Daoy (cell line): ENCODE measurements at regions not wholly inside any gene's neighbourhood (a gene's known extent, or its start where the extent isn't known, plus 50 kb on each side); places are given as distances from the start of the nearest gene placed in this dataset.
"Not testable (repeated sequence)": the region's sequence is repeated elsewhere in the genome, so short reads cannot be mapped to it uniquely, and the experiment has no call there.

Source experiments
- DNase-seq: peaks from one replicate; pipeline ENCODE4 v3.0.0-alpha.2; 2015; ENCODE audit warnings: low read depth

DNA sequence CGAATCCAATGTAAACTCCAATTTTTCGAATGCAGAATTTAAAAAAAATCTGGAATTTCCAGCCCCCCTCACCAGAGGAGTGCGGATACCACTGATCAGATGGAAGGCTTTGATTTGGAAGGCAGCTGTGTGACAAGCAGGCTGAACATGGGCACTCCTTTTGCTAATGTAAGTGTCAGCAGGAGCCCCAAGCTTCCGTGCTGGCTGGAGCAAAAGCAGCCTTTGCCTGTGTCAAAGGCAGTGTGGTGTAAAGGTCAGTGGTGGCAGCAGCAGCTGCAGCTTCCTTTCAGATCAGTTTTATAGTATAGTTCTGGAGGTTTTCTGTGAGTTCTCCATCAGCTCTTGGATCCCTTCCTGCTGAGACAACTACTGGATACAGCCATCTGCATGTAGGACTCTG is 259.9 kb downstream of the CTH start:
- DNase-seq: no peak

DNA sequence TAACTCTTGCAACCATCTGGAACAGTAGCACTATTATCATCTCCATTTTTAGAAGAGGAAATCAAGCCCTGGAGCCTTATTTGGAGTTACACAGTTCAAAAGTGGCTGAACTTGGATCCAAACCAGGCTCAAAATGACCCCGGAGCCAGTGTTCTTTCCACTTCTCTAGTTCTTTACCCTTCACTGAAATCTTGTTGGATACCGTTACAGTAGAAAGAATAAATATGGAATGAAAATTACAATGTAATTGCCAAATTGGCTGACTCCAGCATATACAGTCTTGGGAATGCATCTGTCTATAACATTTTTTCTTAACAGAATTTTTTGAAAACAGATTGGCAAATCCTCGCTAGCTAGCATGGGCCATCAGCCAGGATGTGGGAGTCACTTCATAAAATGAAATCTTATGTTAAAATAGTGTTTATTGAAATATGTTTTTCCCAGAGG is 261.4 kb downstream of the CTH start:
- DNase-seq: no peak

DNA sequence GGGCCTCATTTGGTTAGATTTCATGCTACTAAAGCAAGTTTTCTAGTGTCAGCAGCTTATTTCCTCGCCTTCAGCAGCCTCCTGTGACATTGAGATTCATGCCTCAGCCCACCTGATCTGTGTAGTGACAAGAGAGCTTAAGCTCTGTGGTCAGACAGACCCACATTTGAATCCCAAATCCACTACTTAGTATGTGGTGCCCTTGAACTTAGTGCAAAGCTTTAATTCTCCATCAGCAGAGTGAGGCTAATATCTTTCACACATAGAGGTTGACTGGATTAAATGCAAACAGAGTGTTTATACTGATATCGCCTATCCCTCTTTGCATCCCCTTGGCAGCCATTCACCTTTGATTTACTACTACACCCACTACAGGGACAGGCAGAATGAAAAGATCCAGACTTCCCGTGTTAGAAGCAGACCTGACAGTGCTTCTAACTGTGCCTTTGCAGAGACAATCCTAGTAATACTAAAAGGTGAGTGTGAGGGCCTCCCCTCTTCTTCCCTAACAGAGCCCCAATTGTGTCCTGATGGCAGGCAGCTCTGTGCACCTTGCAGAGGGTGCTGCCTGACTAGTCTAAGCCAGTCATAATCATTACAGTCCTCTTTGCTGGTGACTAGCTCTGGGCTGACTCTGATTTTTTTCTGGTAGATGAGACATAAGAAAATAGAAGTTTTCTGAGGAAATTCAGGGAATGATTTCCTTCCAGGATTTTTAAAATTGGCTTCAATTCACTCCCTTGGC is 264.0 kb downstream of the CTH start:
- DNase-seq: no peak

DNA sequence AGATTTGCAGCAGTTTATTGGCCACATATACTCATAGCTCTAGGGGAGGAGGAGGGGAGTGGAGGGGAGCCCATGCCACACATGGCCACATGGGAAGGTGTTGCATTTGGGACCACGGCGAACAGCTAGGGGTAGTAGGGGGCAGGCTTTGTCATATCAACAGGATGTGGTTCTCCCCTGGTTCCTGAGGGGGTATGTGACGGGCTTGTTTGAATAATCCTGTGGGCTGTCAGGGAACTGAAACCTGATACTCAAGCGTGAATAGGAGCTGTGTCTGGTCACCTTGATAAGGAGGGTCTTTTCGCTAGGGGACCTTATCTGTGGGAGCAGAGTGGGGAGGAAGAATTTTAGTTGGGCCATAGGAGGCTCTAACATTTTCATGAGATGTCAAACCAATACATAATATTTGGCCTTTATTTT is 264.7 kb downstream of the CTH start:
- DNase-seq: no peak

DNA sequence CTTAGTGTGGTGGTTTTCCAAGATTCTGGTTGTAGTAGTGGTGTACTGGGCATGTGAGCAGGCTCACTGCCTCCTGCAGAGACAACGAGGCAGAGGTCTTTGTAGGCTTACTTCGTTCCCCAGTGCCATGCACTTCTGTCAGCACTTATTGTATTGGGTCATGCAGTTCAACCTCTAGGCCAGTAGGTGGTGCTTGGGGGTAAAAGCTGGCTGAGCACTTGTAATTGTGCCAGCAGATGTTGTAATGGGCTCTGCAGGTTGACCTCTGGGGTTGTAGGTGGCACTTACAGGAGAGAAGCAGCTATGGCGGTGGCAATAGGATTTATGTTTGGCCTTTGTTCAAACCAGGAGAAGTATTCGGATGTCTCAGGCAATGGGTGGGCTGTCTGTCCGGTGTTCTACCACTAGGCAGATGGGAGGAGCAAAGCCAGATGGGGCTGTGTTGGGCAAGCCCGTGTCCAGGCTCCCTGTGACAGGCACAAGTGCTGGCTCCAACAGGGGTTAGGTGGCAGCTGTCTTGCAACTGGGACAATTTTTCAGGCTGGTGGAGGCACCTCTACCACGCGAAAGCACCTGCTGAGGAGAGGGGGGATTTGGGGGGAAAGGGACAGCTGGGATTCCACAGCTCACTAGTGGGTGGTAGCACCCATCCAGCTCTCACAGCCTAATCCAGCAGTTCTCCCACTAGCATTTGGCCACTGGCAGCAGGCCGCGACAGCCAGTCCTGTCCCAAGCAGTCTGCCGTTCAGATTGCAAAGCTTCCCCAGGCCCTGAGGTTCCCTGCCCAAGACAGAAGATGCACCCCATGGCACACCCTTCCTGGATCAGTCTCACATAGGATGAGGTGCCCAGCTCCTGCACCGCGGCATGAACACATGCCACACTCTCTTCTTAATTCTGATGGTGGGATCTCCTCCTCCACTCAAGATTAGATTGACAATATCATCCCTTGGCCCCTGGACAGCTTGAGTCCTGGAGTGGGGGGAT is 274.5 kb downstream of the CTH start:
- DNase-seq: no peak

DNA sequence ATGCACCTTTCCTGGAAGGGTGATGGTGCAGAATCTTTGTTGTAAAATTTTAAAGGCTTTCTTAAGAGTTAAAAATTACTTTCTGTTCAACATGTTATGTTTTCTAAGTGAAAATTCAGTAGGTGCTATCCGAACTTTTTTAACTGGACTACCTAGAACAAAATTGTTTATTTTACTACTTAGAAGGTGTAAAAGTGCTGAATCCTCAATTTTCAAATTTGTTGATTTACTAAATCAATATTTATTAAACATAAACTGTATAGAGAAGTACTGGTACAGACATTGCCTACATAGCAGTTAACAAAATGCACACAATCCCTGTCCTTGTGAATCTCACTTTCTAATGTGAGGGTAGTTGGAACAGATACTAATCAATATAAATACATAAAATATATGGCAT is 277.5 kb downstream of the CTH start:
- DNase-seq: no peak

DNA sequence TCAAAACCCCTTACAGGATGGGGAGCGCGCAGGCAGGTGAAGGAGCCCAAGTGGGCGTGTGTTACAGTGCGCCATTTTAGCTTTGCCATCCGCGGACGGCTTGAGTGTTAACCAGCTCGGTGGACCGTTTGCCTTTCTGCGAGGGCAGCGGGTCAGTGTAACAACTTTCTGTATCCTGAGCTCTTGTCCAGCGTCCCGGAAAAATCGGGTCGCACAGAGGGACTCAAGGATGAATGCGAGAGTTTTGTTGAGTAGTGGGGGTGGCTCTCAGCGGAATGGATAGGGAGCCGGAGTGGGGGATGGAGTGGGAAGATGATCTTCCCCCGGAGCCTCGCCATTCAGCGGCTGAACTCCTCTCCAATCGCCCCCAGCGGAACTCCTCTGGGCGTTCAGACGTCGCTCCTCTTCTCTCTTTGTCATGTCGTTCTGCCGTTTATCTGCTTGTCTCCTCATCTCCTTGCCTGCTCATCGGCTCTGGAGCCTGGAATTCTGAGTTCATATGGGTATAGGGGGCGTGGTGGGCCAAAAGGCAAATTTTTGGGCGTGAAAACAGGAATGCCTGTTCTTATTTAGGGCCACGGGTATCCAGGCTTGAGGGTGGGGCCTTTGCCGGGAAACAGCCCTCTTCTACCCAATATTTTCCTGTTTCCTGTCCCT is 295.4 kb downstream of the CTH start:
- no peak for DNase-seq

DNA sequence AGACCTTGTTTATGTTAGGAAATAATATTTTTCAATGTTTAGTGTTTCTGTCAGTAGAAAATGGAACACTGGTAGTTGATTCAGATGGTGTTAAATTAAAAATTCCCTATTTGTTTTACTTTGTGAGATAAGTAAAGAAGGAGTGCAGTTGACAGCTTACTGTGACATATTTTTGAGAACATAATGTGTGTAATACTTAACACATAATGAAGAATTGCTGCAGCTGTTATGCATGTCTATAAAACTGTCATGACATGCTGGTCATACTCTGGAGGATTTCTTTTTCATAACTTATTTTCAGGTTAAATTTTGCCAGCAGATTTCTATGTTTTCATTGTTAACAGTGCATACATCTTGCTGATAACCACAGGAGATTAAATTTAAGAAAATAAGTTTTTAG is 296.1 kb downstream of the CTH start:
- DNase-seq: no peak

DNA sequence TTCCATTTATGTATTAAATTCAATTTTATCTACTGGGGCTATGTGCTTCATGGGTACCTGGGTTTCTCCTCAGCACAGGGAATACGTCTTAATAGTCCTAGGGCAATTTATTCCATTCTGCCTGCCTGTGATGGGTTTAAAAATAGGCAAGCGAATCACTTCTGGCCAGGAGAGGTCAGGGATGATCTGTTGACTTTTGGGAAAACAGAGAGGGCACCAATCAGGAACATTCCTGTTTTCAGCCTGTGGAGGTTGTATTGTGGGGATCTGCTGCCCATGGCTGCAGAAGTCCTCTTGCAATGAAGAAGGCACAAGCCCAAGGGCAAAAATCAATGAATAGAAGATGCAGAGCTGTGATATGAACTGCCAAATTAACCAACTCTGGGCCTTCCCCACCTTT is 303.1 kb downstream of the CTH start:
- no peak for DNase-seq

DNA sequence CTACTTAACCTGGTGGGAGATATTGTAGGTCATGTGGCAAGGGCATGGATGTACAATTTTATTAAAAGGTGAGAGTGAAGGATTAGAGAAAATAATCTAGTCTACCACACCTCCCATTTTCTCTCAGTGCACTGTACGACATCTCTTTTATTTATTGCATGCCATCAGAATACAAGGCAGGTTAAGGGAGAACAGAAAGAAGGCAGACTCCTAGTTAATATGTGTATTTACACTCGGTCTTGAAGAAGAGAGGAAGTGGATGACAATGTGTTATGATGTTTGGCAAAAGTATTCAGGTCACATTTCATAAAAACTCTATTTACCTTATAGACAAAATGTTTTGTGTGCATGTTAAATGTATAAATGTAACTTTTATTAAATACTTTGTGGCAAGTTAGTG is 306.1 kb downstream of the CTH start:
- no peak for DNase-seq

DNA sequence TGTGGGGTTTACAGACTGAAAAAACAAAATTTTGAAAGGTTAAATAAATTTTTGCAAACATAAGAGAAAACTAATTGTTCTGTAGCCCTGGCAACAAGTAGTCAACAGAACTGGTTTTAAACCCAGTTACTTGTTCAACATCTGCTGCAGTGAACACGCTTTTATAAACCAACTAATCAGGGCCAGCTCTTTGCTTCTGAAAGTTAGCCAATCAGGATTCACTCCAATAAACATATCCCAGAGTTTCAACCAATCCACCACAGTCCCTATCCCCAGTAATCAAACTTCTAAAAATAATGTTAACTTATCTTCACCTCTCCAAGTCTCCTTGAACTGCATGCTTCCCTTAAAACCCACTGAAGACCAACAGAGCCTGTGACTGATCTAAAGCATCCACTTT is 306.6 kb downstream of the CTH start:
- DNase-seq: no peak

DNA sequence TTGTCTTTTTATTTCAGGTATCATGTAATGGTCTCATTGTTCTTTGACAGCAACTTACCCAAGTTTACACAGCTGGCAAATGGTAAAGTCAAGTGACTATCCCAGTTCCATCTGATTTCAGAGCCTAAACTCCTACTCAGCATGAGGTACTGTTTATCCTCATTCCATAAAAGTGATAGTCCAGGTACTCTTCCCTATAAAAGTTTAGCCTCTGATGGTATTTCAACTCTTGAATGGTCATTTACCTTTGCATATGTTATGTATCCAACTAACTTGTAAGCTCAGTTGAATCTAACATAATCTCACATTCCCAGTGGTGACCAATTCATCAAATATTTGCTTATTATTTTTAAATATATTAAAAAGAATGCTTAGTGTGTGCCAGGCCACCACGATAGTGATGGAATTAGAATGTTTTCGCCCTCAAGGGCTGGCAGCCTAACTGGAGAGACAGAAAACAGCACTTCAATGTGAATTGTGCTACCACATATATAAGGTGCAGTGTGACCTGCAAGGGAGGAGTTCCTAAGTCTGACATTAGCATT is 307.1 kb downstream of the CTH start:
- DNase-seq: no peak

DNA sequence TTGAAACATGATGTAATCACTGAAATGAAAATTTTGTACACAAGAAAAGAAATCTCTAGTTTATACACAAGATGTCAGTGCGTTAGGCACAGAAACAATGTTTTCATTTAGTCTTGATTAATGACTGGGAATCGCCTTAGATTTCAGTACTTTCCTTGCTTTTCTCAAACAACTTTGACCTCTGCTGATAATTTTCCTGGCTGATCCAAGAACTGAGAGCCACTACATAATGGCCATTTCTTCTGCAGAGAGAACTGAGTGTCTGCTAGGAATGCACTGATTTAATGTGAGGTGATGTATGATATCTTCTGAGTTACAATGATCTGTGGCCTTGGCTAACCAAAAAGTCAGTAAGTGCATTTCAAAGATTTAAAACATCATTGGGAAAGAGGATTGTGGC is 308.1 kb downstream of the CTH start:
- no peak for DNase-seq

DNA sequence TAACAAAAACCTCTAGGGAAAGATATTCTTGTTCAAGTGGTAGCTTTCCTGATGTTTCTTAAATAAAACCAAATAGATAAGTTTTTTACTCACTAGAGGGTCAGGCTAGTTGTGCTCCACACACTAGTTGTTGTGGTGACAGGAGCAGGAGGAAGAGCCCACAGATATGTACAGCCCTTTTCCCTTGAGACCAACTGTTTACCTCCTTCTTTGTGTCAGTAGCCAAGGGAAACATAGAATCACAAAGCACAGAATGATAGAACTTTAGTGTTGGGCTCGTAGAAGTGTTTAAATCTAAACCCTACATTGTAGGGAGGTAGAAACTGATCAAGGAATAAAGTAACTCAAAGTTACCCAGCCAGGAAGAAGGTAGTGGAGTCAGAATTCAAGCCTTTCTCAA is 309.0 kb downstream of the CTH start:
- no peak for DNase-seq

DNA sequence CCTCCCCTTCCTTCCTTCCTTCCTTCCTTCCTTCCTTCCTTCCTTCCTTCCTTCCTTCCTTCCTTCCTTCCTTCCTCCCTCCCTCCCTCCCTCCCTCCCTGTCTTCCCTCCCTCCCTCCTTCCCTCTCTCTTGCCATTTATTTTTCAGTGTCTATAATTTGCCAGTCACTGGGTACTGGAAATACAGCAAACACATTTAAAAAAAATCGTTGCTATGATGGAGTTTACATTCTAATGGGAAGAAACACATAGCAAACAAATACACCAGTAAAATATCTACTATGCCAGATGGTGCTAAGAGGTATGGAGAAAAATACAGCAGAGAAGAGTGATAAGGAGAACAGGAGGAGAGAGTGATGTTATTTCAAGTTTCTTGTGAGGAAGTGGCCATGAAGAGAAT is 309.5 kb downstream of the CTH start:
- DNase-seq: no peak

DNA sequence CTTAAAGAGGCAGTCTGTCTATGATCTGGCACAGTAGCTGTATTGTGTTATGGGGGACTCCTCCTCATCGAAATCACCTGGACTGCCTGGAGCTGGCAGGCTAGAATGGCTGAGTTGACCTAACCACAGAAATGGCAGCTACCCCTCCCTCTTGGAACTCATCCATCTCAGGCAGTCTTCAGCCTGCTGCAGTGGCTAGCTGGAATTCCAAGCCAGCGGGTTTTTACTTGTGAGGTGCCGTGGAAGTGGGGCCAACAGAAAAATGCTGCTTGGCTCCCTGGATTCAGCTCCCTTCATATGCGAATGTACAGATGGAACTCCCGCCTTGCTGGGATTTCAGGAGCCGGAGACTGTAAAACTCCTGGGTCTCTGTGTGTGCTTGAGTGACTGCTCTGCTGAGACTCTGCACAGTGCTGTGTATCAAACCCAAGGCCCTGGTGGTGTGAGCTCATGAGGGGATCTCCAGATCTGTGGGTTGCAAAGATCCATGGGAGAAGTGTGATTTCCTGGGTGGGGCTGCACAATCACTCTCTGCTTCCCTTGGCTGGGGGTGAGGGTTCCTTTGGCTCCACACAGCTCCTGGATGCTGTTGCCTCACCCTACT is 316.9 kb downstream of the CTH start:
- no peak for DNase-seq

DNA sequence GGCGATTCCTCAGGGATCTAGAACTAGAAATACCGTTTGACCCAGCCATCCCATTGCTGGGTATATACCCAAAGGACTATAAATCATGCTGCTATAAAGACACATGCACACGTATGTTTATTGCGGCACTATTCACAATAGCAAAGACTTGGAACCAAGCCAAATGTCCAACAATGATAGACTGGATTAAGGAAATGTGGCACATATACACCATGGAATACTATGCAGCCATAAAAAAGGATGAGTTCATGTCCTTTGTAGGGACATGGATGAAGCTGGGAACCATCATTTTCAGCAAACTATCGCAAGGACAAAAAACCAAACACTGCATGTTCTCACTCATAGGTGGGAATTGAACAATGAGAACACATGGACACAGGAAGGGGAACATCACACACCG is 311.1 kb downstream of the PTGER3 start:
- DNase-seq: not testable (repeated sequence)

DNA sequence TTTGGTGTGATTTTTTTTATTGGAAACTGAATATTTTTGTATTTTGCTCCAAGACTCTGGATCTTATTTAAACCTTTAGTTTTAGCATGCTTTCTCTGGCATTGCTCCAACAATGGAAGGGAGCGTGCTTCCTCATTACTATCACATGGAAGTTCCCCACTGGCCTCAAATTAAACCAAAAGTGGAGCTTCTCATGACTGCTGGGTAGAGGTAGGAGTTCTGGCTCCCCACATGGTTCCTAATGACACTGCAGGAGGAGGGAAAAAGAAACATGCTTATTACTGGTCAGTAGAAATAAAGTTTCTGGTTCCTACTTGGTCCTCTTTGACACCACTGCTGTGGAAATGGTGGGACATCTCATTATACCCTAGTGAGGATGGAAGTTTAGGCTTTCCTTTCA is 310.5 kb downstream of the PTGER3 start:
- DNase-seq: no peak

DNA sequence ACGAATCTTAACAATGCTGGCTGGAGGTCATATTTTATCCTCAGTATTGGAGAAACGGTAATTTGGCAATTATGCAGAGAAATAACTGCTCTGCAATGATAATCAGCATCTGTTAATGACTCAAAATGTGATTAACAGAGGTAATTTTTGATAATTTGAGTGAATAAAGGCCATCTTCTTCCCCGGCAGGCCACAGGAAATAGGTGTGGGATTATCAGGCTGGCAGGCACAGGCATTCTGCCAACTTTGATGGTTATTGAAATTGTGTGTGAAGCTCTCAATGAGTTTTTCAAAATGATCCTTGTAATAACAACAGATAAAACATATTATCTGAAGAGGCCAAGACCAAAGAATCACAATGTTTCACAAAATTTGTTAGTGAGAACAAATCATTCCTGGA is 309.0 kb downstream of the PTGER3 start:
- DNase-seq: no peak

DNA sequence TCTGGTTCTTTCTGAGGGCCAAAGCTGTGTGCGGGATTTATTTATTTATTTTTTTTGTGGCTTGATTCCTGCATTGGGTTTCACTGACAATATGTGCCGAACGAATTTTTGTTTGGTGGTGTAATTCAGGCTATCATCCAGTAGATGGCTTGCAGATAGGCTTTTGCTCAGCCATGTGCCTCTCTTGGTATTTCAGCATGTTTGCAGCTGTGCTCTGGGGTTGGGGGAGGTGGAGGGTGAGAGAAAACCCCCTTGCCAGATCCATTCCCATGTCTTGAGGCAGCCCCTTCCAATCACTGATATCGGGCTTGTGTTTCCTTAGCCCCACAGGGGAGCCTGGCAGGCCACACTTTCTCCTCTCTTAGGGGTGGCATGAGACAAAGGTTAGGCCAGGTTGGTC is 302.4 kb downstream of the PTGER3 start:
- DNase-seq: no peak

DNA sequence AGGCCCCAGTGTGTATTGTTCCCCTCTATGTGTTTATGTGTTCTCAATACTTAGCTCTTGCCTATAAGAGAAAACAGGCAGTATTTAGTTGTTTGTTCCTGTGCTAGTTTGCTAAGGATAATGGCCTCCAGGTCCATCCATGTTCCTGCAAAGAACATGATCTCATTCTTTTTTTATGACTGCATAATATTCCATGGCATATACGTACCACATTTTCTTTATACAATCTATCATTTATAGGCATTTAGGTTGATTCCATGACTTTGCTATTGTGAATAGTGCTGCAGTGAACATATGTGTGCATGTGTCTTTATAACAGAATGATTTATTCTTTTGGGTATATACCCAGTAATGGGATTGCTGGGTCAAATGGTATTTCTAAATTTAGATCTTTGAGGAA is 301.6 kb downstream of the PTGER3 start:
- DNase-seq: not testable (repeated sequence)

DNA sequence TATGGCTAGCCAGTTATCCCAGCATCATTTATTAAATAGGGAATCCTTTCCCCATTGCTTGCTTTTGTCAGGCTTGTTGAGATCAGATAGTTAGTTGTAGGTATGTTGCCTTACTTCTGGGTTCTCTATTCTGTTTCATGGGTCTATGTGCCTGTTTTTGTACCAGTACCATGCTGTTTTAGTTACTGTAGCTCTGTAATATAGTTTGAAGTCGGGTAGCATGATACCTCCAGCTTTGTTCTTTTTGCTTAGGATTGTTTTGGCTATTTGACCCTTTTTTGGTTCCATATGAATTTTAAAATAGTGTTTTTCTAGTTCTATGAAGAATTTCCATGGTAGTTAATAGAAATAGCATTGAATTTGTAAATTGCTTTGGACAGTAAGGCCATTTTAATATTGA is 300.5 kb downstream of the PTGER3 start:
- DNase-seq: not testable (repeated sequence)
